ENCODE measurements at regions not wholly inside any gene's neighbourhood (a gene's known extent, or its start where the extent isn't known, plus 50 kb on each side); places are given as distances from the start of the nearest gene placed in this dataset.

GRCh38 chr7:63027075-63027474 lies 971.6 kb upstream of the ZNF722 start:
- no peak for ATAC-seq (replicated peaks in 1 of 4)
- Histone ChIP-seq H3K36me3 (ENCODE audit: control insufficient read depth in 2 of 2, extremely low read depth in 1 of 2, insufficient read depth in 1 of 2, low read length in 1 of 2) (no peaks in the 10 kb centered on the region), H3K9me3 (no peaks in the 10 kb centered on the region), H3K27me3 (replicated peaks in 1 of 2; ENCODE audit: control insufficient read depth in 2 of 2, extremely low read depth in 1 of 2, insufficient read depth in 2 of 2, low read length in 1 of 2) (no peaks in the 10 kb centered on the region), H3K4me1 (ENCODE audit: control insufficient read depth in 1 of 2, extremely low read depth in 1 of 2, insufficient read depth in 2 of 2, low read length in 2 of 2) (no peaks in the 10 kb centered on the region), H3K4me3 (ENCODE audit: control insufficient read depth in 1 of 2, extremely low read depth in 1 of 2, low read length in 1 of 2) (no peak overlapping the region), H3K27ac (ENCODE audit: low read length) (no peak overlapping the region)
- Mint-ChIP-seq H3K4me3 (no peak overlapping the region), H3K27ac (no peak overlapping the region), H3K9me3 (peaks cover 17 to 44% (median 29%) of the 10 kb centered on the region in 3 donors), H3K36me3 (no peaks in the 10 kb centered on the region), H3K4me1 (no peaks in the 10 kb centered on the region), H3K27me3 (no peaks in the 10 kb centered on the region)
- DNase-seq: no peak
- POLR2A ChIA-PET: no interaction called here
- CTCF ChIA-PET: no interaction called here
- WGBS (ENCODE audit: insufficient coverage): no CpG with 5 or more reads among the region's 5 CpGs

GRCh38 chr7:63028376-63029206 lies 970.1 kb upstream of the ZNF722 start:
- Histone ChIP-seq H3K27ac (ENCODE audit: low read length) (no peak overlapping the region), H3K4me1 (ENCODE audit: control insufficient read depth in 1 of 2, extremely low read depth in 1 of 2, insufficient read depth in 2 of 2, low read length in 2 of 2) (no peaks in the 10 kb centered on the region), H3K4me3 (ENCODE audit: control insufficient read depth in 1 of 2, extremely low read depth in 1 of 2, low read length in 1 of 2) (no peak overlapping the region), H3K27me3 (replicated peaks in 1 of 2; ENCODE audit: control insufficient read depth in 2 of 2, extremely low read depth in 1 of 2, insufficient read depth in 2 of 2, low read length in 1 of 2) (no peaks in the 10 kb centered on the region), H3K9me3 (no peaks in the 10 kb centered on the region), H3K36me3 (ENCODE audit: control insufficient read depth in 2 of 2, extremely low read depth in 1 of 2, insufficient read depth in 1 of 2, low read length in 1 of 2) (no peaks in the 10 kb centered on the region)
- ChIA-PET CTCF (no interaction called here), POLR2A (no interaction called here)
- ATAC-seq (replicated peaks in 1 of 4): no peak
- no peak for DNase-seq
- H3K36me3 Mint-ChIP-seq: no peaks in the 10 kb centered on the region
- WGBS (ENCODE audit: insufficient coverage): 82% methylated on average over 6 of the region's 15 CpGs
- no peak overlapping the region for H3K27ac Mint-ChIP-seq
- no peak overlapping the region for H3K4me3 Mint-ChIP-seq
- H3K27me3 Mint-ChIP-seq: no peaks in the 10 kb centered on the region
- H3K9me3 Mint-ChIP-seq: peaks cover 20 to 41% (median 31%) of the 10 kb centered on the region in 3 donors
- H3K4me1 Mint-ChIP-seq: no peaks in the 10 kb centered on the region

GRCh38 chr7:63029207-63029522 lies 969.5 kb upstream of the ZNF722 start:
- CTCF ChIA-PET: no interaction called here
- H3K27me3 Mint-ChIP-seq: no peaks in the 10 kb centered on the region
- ATAC-seq (replicated peaks in 1 of 4) (no peak), DNase-seq (no peak)
- H3K9me3 Mint-ChIP-seq: peaks cover 20 to 40% (median 31%) of the 10 kb centered on the region in 3 donors
- no peaks in the 10 kb centered on the region for H3K27me3 ChIP-seq (replicated peaks in 1 of 2; ENCODE audit: control insufficient read depth in 2 of 2, extremely low read depth in 1 of 2, insufficient read depth in 2 of 2, low read length in 1 of 2)
- H3K27ac ChIP-seq (ENCODE audit: low read length): no peak overlapping the region
- no peaks in the 10 kb centered on the region for H3K9me3 ChIP-seq
- 73% methylated on average over 3 of the region's 3 CpGs for WGBS (ENCODE audit: insufficient coverage)
- no peaks in the 10 kb centered on the region for H3K36me3 ChIP-seq (ENCODE audit: control insufficient read depth in 2 of 2, extremely low read depth in 1 of 2, insufficient read depth in 1 of 2, low read length in 1 of 2)
- H3K4me3 ChIP-seq (ENCODE audit: control insufficient read depth in 1 of 2, extremely low read depth in 1 of 2, low read length in 1 of 2): no peak overlapping the region
- no peaks in the 10 kb centered on the region for H3K4me1 Mint-ChIP-seq
- no peaks in the 10 kb centered on the region for H3K36me3 Mint-ChIP-seq
- POLR2A ChIA-PET: no interaction called here
- no peaks in the 10 kb centered on the region for H3K4me1 ChIP-seq (ENCODE audit: control insufficient read depth in 1 of 2, extremely low read depth in 1 of 2, insufficient read depth in 2 of 2, low read length in 2 of 2)
- no peak overlapping the region for H3K27ac Mint-ChIP-seq
- no peak overlapping the region for H3K4me3 Mint-ChIP-seq

- H3K36me3 Mint-ChIP-seq: no peaks in the 10 kb centered on the region
- H3K4me1 ChIP-seq (ENCODE audit: control insufficient read depth in 1 of 2, extremely low read depth in 1 of 2, insufficient read depth in 2 of 2, low read length in 2 of 2): no peaks in the 10 kb centered on the region
- H3K27ac Mint-ChIP-seq: no peak overlapping the region
- 65% methylated on average over 7 of the region's 13 CpGs for WGBS (ENCODE audit: insufficient coverage)
- no peaks in the 10 kb centered on the region for H3K4me1 Mint-ChIP-seq
- H3K4me3 ChIP-seq (ENCODE audit: control insufficient read depth in 1 of 2, extremely low read depth in 1 of 2, low read length in 1 of 2): no peak overlapping the region
- H3K27ac ChIP-seq (ENCODE audit: low read length): no peak overlapping the region
- no peak for ATAC-seq (replicated peaks in 1 of 4)
- H3K27me3 Mint-ChIP-seq: no peaks in the 10 kb centered on the region
- H3K4me3 Mint-ChIP-seq: no peak overlapping the region
- H3K27me3 ChIP-seq (replicated peaks in 1 of 2; ENCODE audit: control insufficient read depth in 2 of 2, extremely low read depth in 1 of 2, insufficient read depth in 2 of 2, low read length in 1 of 2): no peaks in the 10 kb centered on the region
- DNase-seq: no peak
- POLR2A ChIA-PET: no interaction called here
- H3K9me3 Mint-ChIP-seq: peaks cover 20 to 36% (median 30%) of the 10 kb centered on the region in 3 donors
- H3K36me3 ChIP-seq (ENCODE audit: control insufficient read depth in 2 of 2, extremely low read depth in 1 of 2, insufficient read depth in 1 of 2, low read length in 1 of 2): no peaks in the 10 kb centered on the region
- CTCF ChIA-PET: no interaction called here
- no peaks in the 10 kb centered on the region for H3K9me3 ChIP-seq
These were observed 968.6 kb upstream of the ZNF722 start for GRCh38 chr7:63030061-63030460.

- peak overlapping the region in 1 of 2 donors; percentile 27 for H3K4me3 ChIP-seq (ENCODE audit: control insufficient read depth in 1 of 2, extremely low read depth in 1 of 2, low read length in 1 of 2)
- no peak for DNase-seq
- no peak overlapping the region for H3K27ac ChIP-seq (ENCODE audit: low read length)
- H3K36me3 ChIP-seq (ENCODE audit: control insufficient read depth in 2 of 2, extremely low read depth in 1 of 2, insufficient read depth in 1 of 2, low read length in 1 of 2): no peaks in the 10 kb centered on the region
- ChIA-PET CTCF (no interaction called here), POLR2A (no interaction called here)
- ATAC-seq (replicated peaks in 1 of 4): no peak
- Mint-ChIP-seq H3K27ac (no peak overlapping the region), H3K9me3 (peaks cover 23 to 40% (median 32%) of the 10 kb centered on the region in 3 donors), H3K4me1 (no peaks in the 10 kb centered on the region), H3K27me3 (no peaks in the 10 kb centered on the region), H3K36me3 (no peaks in the 10 kb centered on the region), H3K4me3 (no peak overlapping the region)
- H3K4me1 ChIP-seq (ENCODE audit: control insufficient read depth in 1 of 2, extremely low read depth in 1 of 2, insufficient read depth in 2 of 2, low read length in 2 of 2): no peaks in the 10 kb centered on the region
- no peaks in the 10 kb centered on the region for H3K9me3 ChIP-seq
- 78% methylated on average over 11 of the region's 16 CpGs for WGBS (ENCODE audit: insufficient coverage)
- no peaks in the 10 kb centered on the region for H3K27me3 ChIP-seq (replicated peaks in 1 of 2; ENCODE audit: control insufficient read depth in 2 of 2, extremely low read depth in 1 of 2, insufficient read depth in 2 of 2, low read length in 1 of 2)
These were observed 966.7 kb upstream of the ZNF722 start for GRCh38 chr7:63031838-63032436.

GRCh38 chr7:63037242-63037641 lies 961.4 kb upstream of the ZNF722 start:
- no peaks in the 10 kb centered on the region for H3K27me3 Mint-ChIP-seq
- no peaks in the 10 kb centered on the region for H3K9me3 ChIP-seq
- no peaks in the 10 kb centered on the region for H3K36me3 Mint-ChIP-seq
- H3K36me3 ChIP-seq (ENCODE audit: control insufficient read depth in 2 of 2, extremely low read depth in 1 of 2, insufficient read depth in 1 of 2, low read length in 1 of 2): no peaks in the 10 kb centered on the region
- ChIA-PET CTCF (no interaction called here), POLR2A (no interaction called here)
- H3K27ac ChIP-seq (ENCODE audit: low read length): no peak overlapping the region
- H3K9me3 Mint-ChIP-seq: peaks cover 31 to 46% (median 33%) of the 10 kb centered on the region in 3 donors
- WGBS (ENCODE audit: insufficient coverage): 61% methylated on average over 5 of the region's 6 CpGs
- ATAC-seq (replicated peaks in 1 of 4) (no peak), DNase-seq (no peak)
- H3K27me3 ChIP-seq (replicated peaks in 1 of 2; ENCODE audit: control insufficient read depth in 2 of 2, extremely low read depth in 1 of 2, insufficient read depth in 2 of 2, low read length in 1 of 2): no peaks in the 10 kb centered on the region
- H3K27ac Mint-ChIP-seq: no peak overlapping the region
- no peaks in the 10 kb centered on the region for H3K4me1 Mint-ChIP-seq
- no peaks in the 10 kb centered on the region for H3K4me1 ChIP-seq (ENCODE audit: control insufficient read depth in 1 of 2, extremely low read depth in 1 of 2, insufficient read depth in 2 of 2, low read length in 2 of 2)
- no peak overlapping the region for H3K4me3 ChIP-seq (ENCODE audit: control insufficient read depth in 1 of 2, extremely low read depth in 1 of 2, low read length in 1 of 2)
- no peak overlapping the region for H3K4me3 Mint-ChIP-seq
